ENCODE measurements at regions not wholly inside any gene's neighbourhood (a gene's known extent, or its start where the extent isn't known, plus 50 kb on each side); places are given as distances from the start of the nearest gene placed in this dataset.

DNA sequence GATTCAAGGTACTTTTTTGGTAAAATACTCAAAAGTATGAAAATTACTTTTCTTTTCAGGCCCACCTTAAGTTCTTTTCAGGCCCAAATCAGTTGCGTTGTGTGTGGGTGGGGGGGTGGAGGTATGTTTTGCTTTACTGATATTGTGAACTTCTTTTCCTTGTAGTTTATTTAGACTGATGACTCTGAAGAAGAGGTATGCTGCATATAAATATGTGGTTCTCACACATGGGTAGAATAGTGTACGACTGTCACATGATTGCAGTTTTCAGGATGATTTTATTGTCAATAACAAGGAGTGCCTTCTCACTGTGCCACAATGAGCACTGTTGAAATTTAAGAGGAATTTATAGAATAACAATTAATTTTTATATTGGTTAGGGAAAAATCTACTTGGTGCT is 166.6 kb upstream of the ATP2B1 start:
- TF ChIP-seq, protein P1, sequence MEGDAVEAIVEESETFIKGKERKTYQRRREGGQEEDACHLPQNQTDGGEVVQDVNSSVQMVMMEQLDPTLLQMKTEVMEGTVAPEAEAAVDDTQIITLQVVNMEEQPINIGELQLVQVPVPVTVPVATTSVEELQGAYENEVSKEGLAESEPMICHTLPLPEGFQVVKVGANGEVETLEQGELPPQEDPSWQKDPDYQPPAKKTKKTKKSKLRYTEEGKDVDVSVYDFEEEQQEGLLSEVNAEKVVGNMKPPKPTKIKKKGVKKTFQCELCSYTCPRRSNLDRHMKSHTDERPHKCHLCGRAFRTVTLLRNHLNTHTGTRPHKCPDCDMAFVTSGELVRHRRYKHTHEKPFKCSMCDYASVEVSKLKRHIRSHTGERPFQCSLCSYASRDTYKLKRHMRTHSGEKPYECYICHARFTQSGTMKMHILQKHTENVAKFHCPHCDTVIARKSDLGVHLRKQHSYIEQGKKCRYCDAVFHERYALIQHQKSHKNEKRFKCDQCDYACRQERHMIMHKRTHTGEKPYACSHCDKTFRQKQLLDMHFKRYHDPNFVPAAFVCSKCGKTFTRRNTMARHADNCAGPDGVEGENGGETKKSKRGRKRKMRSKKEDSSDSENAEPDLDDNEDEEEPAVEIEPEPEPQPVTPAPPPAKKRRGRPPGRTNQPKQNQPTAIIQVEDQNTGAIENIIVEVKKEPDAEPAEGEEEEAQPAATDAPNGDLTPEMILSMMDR (IDR thresholded peaks at IDR 0.05): no peak
- TF ChIP-seq POLR2A (IDR thresholded peaks at IDR 0.05) (no peak), POLR2AphosphoS5 (IDR thresholded peaks at IDR 0.05; ENCODE audit: insufficient read depth in 1 of 2, low read depth in 1 of 2) (no peak)

Data from vagina (tissue), 2 donors.